NCI-H526 treated with DMSO at 0.1 percent for 48 hours (cell line): ENCODE measurements at regions not wholly inside any gene's neighbourhood (a gene's known extent, or its start where the extent isn't known, plus 50 kb on each side); places are given as distances from the start of the nearest gene placed in this dataset.

Experiments used
- DNase-seq: peaks from one replicate; lab custom pipeline; 2025; lab: John Stamatoyannopoulos, UW

GRCh38 chr5:60336491-60336890, 363.5 kb downstream of the DEPDC1B start:
- no peak for DNase-seq

- DNase-seq: no peak
Measured at GRCh38 chr5:60335913-60336312, 364.1 kb downstream of the DEPDC1B start.

DNA sequence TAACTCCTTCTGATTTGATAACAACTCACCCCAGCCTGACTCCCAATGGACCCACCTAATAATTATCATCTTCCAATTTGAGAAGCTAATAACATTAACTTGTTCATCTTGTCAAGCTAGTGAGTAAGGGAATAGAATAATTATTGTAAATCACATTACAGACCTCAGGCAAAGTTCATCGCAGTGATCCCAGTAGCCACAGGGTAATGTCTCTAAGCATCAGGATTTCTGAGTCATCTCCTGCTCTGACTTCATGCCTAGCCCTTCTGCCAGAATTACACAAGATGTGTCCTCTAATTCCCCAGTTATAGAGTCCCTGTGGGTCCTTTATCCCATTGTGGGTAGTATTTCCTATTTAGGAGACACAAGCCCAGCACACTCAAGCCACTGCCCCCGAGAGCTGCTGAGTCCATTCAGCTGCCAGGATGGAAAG, 365.7 kb downstream of the DEPDC1B start:
- no peak for DNase-seq

GRCh38 chr5:60333005-60333571, 366.9 kb downstream of the DEPDC1B start:
- DNase-seq: no peak

- DNase-seq: no peak
Measured at GRCh38 chr5:60332244-60333004, 367.5 kb downstream of the DEPDC1B start.

GRCh38 chr5:60330236-60330635, 369.7 kb downstream of the DEPDC1B start:
- DNase-seq: no peak

- DNase-seq: no peak
Measured at GRCh38 chr5:60325870-60326269, 374.1 kb downstream of the DEPDC1B start.

DNA sequence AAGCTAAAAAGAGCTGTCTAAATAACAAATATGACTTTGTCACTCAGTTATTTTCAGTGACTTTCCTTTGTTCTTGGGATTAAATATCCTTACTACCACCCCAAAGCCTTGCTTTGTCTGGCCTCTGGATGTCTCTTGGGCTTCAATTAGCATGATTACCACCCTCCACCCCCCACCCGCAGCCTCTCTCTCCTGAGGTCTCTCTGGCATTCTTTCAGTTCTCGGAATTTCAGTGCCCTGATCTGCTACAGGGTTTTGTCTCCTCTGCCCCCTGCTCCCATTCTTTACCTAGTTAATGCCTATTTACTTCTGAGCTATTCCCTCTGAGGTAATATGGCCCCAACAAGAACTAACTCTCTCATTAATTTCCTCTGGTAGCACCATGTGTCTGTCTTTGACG, 376.4 kb downstream of the DEPDC1B start:
- DNase-seq: no peak

DNA sequence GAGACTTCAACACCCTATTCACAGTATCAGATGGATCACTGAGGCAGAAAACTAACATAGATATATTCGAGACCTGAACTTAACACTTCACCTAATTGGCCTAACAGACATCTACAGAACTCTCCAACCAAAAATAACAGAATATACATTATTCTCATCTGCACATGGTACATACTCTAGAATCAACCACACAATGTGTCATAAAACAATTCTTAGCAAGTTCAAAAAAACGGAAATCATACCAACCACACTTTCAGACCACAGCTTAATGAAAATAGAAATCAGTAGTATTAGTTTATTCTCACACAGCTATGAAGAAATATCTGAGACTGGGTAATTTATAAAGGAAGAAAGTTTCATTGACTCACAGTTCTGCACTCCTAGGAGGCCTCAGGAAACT, 387.9 kb downstream of the DEPDC1B start:
- DNase-seq: no peak

DNA sequence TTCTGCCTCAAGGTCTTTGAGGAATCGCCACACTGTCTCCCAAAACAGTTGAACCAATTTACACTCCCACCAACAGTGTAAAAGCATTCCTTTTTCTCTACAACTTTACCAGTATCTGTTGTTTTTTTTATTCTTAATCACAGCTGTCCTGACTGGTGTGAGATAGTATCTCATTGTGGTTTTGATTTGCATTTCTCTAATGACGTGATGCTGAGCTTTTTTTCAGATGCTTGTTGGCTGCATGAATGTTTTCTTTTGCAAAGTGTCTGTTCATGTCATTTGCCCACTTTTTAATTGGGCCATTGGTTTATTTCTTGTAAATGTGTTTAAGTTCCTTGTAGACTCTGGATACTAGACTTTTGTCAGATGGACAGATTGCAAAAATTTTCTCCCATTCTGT, 400.0 kb downstream of the DEPDC1B start:
- DNase-seq: no peak

DNA sequence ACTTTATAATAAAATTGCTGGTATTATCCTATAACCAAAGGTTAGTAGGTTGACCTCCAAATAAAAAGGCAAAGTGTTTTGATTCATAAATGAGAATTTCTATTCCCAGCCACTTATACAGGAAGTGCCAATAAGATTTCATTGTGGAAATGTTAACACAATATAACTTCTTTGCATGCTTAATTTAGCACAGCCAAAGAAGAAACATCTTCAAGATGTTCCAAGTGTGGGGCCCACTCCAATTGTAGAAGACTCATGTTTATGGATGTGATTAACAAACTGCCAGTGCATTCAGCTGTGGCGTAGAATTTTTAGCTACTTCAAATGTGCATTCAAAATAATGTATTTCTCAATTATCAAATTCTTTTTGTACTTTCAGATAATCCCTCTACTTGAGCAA, 402.3 kb downstream of the DEPDC1B start:
- DNase-seq: no peak

DNA sequence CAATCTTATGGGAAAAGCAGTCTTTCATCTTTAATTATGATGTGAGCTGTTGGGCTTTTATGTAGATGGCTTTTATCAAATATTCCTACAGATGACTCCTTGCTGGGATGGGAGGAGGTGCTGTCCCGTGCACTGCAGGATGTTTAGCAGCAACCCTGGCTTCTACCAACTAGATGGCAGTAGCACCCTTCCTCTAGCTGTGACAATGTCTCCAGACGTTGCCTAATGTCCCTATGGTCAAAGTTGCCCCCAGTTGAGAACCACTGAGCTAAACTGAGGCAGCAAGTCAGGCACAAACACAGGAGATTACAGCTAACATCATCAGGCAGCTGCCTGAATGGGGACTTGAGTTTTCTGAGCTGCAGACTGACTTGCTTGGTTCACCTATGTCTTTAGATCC, 401.9 kb upstream of the PDE4D start:
- no peak for DNase-seq

GRCh38 chr5:60293518-60293917, 400.0 kb upstream of the PDE4D start:
- no peak for DNase-seq

DNA sequence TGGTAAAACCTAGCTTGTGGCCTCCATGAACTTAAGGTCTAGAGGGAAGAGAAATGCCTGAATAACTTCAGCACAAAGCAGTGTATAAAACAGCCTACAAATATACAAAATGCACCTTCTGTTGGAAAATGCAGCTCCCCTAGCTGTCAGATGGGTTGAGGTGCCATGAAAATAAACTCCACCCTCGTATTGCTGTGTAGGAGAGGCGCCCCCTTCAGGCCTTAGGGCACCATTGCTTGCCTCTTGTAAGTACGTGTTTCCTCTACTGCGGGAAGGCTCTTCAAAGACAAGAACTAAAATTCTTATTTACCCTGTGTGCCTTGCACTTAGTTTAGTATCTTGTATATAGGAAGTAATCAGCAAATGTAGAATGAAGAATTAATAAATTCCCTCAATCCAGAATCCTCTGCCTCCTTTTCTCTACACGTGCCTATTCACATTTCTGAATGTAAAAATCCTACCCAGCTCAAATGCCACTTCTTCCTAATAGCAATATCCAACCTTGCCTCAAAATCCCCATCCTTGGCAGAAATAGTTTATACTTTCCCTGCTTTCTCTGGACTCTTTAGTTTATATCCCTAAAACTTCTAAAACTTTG, 393.7 kb upstream of the PDE4D start:
- no peak for DNase-seq

DNA sequence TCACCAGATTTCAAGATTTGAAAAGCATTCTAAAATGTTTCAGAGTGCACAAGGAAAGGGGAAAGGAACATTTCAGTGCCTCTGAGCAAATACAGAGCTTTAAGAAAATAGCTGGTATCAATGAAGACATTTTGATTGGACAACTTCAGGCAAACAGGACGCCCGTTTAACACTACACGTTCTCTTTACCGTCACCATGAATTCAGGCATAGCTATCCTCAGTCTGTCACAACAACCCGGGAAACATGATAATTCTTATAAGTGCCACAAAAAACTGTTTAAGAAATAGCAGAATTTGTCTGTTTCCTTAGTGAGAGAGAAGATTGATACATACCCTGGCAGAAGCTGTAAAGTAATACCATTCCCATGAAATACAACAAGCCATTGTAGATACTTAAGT, 392.4 kb upstream of the PDE4D start:
- no peak for DNase-seq

DNA sequence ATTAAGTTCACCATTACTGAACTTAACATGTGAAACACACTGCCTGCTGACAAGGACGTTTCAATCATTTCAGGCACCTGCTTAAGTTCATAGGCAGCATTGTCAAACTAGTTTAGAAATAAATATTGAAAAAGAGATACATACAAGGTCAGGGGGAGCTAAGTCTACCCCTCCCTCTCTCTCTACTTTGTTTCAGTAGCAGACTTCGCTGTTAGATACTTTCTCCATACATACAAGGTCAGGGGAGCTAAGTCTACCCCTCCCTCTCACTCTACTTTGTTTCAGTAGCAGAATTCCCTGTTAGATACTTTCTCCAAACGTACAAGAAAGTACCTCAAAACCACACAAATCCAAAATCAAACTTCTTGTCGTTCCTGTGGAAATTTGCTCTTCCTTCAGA, 387.4 kb upstream of the PDE4D start:
- DNase-seq: no peak

DNA sequence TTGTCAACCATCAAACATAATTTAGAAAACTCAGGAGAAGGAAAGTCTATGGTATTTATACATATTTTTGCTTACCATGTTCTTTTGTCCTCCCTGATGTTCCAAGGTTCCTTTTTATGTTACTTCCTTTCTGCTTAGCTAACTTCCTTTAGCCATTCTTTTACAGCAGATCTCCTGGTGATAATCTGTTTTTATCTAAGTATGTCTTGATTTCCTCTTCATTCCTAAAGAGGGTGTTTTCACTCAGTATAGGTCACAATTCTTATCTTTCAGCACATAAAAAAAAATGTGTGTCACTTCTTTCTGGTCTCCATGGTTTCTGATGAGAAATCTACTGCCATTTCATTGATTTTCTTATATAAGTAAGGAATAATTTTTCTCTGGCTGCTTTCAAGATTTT, 384.4 kb upstream of the PDE4D start:
- DNase-seq: no peak

- DNase-seq: no peak
Measured at GRCh38 chr5:60274747-60275146, 381.2 kb upstream of the PDE4D start.

- DNase-seq: no peak
Measured at GRCh38 chr5:60271517-60271916, 378.0 kb upstream of the PDE4D start.

GRCh38 chr5:60267907-60268306, 374.4 kb upstream of the PDE4D start:
- DNase-seq: no peak

DNA sequence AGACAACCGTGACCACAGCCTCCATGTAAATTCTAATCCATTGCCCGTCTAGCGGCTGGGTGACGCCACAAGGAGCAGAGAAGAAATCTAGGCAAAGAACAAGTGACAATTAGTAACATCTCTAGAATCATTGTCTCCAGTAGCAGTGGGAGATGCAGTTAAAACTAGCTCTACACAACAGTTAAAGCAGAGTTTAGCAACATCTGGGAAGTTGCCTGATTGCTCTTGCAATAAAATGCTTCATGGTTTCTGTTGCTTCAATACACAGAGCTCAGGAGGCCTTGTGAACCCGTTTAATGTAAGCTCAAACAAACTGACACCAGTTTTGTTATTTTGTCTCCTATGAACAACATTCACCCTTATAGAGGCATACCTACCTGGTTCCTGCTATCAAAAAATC, 369.8 kb upstream of the PDE4D start:
- DNase-seq: no peak

GRCh38 chr5:60262576-60263295, 369.2 kb upstream of the PDE4D start:
- DNase-seq: no peak

DNA sequence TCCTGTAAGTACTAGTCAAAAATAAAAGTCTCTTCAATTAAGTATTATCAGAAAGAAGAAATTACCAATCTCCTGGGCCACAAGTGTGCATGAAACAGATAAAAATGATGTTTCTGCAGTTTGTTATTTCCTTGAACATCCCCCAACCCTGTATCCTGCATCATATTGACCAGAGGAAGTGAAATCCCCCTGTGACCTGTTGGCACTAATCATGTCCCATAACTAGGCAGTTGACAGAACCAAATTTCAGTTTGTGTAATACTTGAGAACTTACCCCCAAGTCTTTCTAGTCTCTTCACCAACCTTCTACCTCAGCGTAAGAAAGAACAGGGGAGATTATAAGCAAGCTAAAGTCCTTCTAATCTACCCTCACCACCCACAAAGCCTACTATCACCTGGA, 368.2 kb upstream of the PDE4D start:
- DNase-seq: no peak
